RWPE1 (cell line): ENCODE measurements at regions not wholly inside any gene's neighbourhood (a gene's known extent, or its start where the extent isn't known, plus 50 kb on each side); places are given as distances from the start of the nearest gene placed in this dataset.
"Not testable (repeated sequence)": the region's sequence is repeated elsewhere in the genome, so short reads cannot be mapped to it uniquely, and the experiment has no call there.

Experiments used
- CTCF ChIA-PET: fragments of 350-600 bp; sonication (Branson Sonifier 250); formaldehyde crosslinking; extraction: SDS; loops from one replicate; lab custom pipeline; 2021; lab: Yijun Ruan, JAX
- POLR2A ChIA-PET: fragments of 400-600 bp; formaldehyde crosslinking; extraction: SDS; loops from one replicate; lab custom pipeline; 2020; ENCODE audit warnings: antibody characterized with exemption; ENCODE audit not compliant: low non-redundant PET; lab: Yijun Ruan, JAX
- DNase-seq: peaks from one replicate; pipeline ENCODE4 v3.0.0; 2012; ENCODE audit warnings: low spot score
- H3K27ac ChIP-seq: fragments of 450-650 bp; 2 replicates; pipeline ENCODE4 v1.5.1; 2017
- TF ChIP-seq, protein P1 (sequence below): fragments of 450-650 bp; conservative IDR thresholded peaks from 2 replicates; pipeline ENCODE4 v1.5.1; 2017; ENCODE audit warnings: low read depth, mild to moderate bottlenecking

DNA sequence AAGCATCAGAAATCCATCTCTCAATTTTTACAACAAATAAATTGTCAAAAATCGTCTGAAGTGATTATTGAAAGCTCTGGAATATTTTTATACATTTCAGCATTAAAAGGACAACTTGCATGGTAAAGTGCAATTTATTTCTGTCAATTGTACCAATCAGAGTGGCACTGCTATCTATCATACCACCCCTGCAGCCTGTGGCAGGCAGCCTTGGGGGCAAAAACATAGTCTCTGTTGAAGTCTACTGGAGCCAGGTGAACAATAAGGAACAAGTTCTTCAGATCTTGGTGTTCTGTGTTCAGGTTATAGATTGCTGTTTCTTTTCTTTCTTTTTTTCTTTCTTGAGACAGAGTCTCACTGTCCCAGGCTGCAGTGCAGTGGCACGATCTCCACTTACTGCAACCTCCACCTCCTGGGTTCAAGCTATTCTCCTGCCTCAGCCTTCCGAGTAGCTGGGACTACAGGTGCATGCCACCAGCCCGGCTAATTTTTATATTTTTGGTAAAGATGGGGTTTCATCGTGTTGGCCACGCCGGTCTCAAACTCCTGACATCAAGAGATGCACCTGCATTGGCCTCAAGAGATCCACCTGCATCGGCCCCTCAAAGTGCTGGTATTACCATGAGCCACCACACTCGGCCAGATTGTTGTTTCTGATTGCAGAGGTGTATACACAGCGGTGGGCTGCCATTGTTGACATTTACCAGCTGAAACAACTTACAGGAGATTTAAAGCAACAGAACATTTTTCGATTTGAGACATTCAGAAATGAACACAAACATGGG, 629.6 kb downstream of the SLC16A7 start:
- no peak for DNase-seq
- POLR2A ChIA-PET: no interaction called here
- TF ChIP-seq, protein P1, sequence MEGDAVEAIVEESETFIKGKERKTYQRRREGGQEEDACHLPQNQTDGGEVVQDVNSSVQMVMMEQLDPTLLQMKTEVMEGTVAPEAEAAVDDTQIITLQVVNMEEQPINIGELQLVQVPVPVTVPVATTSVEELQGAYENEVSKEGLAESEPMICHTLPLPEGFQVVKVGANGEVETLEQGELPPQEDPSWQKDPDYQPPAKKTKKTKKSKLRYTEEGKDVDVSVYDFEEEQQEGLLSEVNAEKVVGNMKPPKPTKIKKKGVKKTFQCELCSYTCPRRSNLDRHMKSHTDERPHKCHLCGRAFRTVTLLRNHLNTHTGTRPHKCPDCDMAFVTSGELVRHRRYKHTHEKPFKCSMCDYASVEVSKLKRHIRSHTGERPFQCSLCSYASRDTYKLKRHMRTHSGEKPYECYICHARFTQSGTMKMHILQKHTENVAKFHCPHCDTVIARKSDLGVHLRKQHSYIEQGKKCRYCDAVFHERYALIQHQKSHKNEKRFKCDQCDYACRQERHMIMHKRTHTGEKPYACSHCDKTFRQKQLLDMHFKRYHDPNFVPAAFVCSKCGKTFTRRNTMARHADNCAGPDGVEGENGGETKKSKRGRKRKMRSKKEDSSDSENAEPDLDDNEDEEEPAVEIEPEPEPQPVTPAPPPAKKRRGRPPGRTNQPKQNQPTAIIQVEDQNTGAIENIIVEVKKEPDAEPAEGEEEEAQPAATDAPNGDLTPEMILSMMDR: no peak
- no peak overlapping the region for H3K27ac ChIP-seq
- CTCF ChIA-PET: no interaction called here

DNA sequence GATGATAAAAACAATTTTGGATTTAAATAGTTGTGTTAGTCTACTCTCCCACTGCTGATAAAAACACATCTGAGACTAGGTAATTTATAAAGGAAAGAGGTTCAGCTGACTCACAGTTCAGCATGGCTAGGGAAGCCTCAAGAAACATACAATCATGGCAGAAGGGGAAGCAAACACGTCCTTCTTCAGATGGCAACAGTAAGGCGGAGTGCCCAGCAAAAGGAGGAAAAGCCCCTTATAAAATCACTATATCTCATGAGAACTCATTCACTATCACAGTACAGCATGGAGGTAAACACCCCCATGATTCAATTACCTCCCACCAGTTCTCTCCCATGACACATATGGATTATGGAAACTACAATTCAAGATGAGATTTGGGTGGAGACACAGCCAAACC, 632.1 kb downstream of the SLC16A7 start:
- TF ChIP-seq, protein P1: no peak
- no peak overlapping the region for H3K27ac ChIP-seq
- ChIA-PET CTCF (no interaction called here), POLR2A (no interaction called here)
- DNase-seq: no peak

DNA sequence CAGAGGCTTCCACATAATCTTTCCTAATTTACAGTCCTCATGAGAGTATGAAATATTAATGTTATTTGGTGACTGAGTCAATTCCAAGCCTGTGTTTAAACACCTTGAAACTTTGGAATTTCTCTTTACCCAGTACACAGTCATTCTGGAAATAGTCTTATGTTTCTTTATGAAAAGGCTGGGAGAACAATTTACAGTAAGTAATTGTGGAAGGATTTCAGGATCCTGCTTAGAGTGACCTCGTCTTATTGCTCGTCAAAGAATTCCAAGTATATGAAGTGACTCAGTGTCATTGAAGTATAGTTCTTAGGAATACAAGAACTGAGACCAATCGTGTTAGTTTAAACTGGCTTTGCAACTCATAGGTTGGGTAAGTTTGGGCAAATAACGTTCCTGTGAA, 634.2 kb downstream of the SLC16A7 start:
- DNase-seq: no peak
- TF ChIP-seq, protein P1: no peak
- CTCF ChIA-PET: no interaction called here
- no peak overlapping the region for H3K27ac ChIP-seq
- POLR2A ChIA-PET: no interaction called here

DNA sequence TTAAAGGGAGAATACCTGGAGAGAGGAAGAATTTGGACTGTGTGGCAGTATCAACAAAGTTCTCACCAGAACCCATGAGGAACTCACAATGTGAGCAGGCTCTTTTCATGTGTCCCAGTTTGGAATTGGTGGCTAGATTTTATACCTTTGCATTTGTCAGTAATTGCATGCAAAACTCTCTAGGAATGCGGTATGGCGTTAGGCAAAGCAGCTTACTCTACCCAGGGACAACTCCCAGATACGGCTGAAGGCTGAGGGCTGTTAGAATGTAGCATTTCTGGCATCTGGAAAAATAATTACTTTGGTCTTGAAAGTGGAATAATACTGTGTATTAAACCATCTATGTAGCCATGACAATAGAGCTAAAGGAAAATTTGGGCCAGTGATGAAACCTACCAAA, 635.5 kb downstream of the SLC16A7 start:
- H3K27ac ChIP-seq: no peak overlapping the region
- DNase-seq: no peak
- ChIA-PET CTCF (no interaction called here), POLR2A (no interaction called here)
- TF ChIP-seq, protein P1: no peak

DNA sequence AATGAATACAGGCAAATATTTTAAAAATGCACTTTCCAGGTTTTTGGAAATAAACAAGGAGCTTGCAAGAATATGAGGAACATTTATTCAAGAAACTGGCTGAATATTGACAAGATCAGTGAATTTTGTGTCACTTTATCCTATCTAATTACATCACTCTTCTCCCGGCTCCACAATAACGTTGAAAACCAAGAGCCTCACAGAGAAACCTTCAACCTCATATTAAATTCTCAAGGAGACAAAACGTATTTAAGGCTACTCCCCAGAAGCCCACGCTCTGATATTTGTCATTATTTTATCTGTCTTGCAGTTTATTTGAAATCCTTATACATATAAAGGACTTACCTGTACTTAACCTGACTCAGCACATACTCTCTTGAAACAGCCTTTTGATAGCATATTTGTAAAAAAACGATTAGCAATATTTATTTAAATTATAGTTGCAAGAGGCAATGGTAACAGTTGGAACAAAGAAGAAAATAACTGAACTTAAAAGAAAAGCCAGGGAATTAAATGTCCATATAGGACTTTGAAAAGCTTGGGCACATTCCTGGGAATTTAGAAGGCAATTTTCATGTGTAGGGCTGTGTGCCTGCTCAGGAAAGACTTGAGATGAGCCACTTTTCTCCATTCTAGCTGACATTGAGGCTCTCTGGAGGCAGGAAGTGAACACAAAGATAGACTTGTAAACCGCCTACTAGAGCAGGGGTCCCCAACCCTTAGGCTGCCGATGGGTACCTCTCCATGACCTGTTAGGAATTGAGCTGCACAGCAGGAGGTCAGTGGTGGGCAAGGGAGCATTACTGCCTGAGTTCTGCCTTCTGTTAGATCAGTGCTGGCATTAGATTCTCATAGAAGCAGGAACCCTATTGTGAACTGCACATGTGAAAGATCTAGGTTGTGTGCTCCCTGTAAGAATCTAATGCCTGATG, 636.4 kb downstream of the SLC16A7 start:
- no peak overlapping the region for H3K27ac ChIP-seq
- DNase-seq: no peak
- CTCF ChIA-PET: no interaction called here
- POLR2A ChIA-PET: no interaction called here
- TF ChIP-seq, protein P1: no peak

DNA sequence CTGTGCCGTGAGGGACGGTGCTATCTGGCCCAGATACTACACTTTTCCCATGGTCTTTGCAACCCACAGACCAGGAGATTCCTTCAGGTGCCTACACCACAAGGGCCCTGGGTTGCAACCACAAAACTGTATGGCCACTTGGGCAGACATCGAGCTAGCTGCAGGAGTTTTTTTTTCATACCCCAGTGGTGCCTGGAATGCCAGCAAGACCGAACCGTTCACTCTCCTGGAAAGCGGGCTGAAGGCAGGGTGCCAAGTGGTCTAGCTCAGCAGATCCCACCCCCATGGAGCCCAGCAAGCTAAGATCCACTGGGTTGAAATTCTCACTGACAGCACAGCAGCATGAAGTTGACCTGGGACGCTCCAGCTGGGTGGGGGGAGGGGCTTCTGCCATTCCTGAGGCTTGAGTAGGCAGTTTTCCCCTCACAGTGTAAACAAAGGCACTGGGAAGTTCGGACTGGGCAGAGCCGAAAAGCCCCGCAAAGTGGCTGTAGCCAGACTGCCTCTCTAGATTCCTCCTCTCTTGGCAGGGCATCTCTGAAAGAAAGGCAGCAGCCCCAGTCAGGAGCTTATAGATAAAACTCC, 638.9 kb downstream of the SLC16A7 start:
- DNase-seq, H3K27ac ChIP-seq, POLR2A ChIA-PET: not testable (repeated sequence)
- CTCF ChIA-PET: interaction anchor here (0.6 kb wide), 1 partner anchor 613 kb away, joined by 4 read pairs; no protein-coding TSS in a partner anchor
